Dendritic cell treated with granulocyte-macrophage colony-stimulating factor and Interleukin-4, amounts not matched to agents 40 ng/mL and 50 ng/mL, for 4 days (primary cell): ENCODE measurements at regions not wholly inside any gene's neighbourhood (a gene's known extent, or its start where the extent isn't known, plus 50 kb on each side); places are given as distances from the start of the nearest gene placed in this dataset.

Experiments
- H3K27ac Mint-ChIP-seq: one replicate; pipeline ENCODE4 v1.8.0; 2022; ENCODE audit warnings: mild to moderate bottlenecking, mixed read lengths
- H3K27me3 Mint-ChIP-seq: one replicate; pipeline ENCODE4 v1.8.0; 2022; ENCODE audit warnings: mild to moderate bottlenecking, mixed read lengths
- H3K36me3 Mint-ChIP-seq: one replicate; pipeline ENCODE4 v1.8.0; 2022; ENCODE audit warnings: low read depth, mixed read lengths
- H3K4me1 Mint-ChIP-seq: one replicate; pipeline ENCODE4 v1.8.0; 2022; ENCODE audit warnings: low read depth, mixed read lengths
- H3K4me3 Mint-ChIP-seq: one replicate; pipeline ENCODE4 v1.8.0; 2022; ENCODE audit warnings: mild to moderate bottlenecking, moderate library complexity, mixed read lengths
- H3K9me3 Mint-ChIP-seq: one replicate; pipeline ENCODE4 v1.8.0; 2022; ENCODE audit warnings: mixed read lengths
- intact Hi-C: fragments of 100-400 bp; cut with micrococcal nuclease; formaldehyde crosslinking; loops from one replicate; pipeline ENCODE4 v1.15.0; 2022

DNA sequence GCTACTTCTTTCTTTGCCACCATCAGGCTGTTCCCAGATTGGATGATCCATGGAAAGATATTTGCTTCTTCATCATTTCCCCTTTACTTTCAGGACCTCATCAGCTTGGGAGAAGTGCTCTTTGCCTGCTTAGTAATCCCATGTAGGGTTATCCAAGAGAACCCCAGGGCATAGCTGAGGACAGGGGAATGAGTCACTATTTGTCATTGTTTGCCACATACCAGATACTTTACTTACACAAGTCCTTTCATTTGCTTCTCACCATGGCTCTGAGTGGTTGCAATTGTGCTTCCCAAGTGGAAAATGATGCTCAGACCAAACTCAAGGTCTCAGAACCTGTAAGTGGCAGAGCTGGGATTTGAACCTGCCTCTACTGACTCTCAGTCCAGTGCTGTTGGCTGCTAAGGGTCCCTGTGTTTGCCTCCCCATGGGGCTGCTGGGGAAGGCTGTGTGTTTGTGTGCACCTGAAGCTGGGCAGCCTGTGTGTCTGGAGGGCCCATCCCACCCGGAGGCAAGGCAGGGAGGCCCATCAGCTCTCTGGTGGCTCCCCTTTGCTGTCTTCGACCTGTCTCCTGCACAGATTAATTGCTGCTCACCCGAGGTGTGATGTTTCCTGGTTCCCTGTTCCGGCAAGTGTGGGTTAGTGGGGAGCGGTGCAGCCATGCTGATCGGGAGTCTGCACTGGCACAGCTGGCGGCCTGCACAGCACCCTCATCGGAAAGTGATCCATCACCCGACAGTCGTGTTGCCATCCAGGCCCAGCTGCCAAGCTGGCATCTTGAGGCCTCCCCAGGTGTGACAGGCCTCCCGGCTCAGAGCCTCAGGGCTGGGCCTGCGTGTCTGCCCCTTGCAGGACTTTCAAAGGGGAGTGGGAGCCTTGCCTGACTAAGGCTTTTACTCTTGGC lies 228.8 kb downstream of the DHX35 start:
- H3K27ac Mint-ChIP-seq, result no peak overlapping the region
- H3K4me1 Mint-ChIP-seq, result no peaks in the 10 kb centered on the region
- intact Hi-C loops, result no loop called here
- peaks cover 3% of the 10 kb centered on the region for H3K27me3 Mint-ChIP-seq
- H3K4me3 Mint-ChIP-seq, result no peak overlapping the region
- no peaks in the 10 kb centered on the region for H3K36me3 Mint-ChIP-seq
- H3K9me3 Mint-ChIP-seq, result peaks cover 3% of the 10 kb centered on the region

DNA sequence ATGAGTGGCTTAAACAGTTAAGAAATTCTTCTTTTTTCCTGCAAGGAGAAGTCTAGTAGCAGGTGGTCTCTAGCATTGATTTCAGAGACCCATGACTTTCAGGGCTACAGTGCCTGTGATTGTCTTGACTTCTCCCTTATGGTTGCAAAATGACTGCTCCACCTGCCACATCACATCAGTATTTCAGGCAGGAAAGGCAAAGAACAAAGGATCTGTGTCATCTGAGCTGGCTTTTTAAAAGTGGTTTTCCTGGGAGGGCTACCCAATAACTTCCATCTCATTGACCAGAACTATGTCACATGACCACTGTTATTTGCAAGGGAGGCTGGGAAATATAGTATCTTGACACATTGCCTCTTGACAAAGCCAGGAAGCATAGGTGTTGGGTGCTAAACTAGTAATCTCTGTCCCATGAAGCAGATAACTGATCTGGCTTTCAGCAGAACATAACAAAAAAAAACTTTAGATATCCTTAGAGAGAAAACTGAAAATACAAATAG lies 226.2 kb downstream of the DHX35 start:
- Mint-ChIP-seq H3K36me3 (no peaks in the 10 kb centered on the region), H3K4me1 (no peaks in the 10 kb centered on the region), H3K9me3 (peaks cover 19% of the 10 kb centered on the region), H3K4me3 (no peak overlapping the region), H3K27ac (no peak overlapping the region), H3K27me3 (no peaks in the 10 kb centered on the region)
- intact Hi-C loops, result no loop called here

DNA sequence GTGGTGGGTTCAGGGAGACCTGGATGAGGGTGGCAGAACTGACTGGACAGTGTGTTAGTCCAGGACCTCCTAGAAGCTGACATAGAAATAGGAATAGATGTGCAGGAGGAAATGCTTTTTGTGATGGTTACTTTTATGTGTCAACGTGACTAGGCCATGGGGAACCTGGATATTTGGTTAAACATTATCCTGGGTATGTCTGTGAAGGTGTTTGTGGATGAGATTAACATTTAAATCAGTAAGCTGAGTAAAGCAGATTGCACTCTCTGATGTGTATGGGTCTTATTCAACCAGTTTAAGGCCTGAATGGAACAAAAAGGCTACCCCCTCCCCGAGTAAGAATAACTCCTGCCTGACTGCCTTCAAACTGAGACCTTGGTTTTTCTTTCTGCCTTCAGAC lies 219.3 kb downstream of the DHX35 start:
- Mint-ChIP-seq H3K9me3 (peaks cover 19% of the 10 kb centered on the region), H3K27ac (no peak overlapping the region), H3K36me3 (no peaks in the 10 kb centered on the region), H3K4me3 (no peak overlapping the region), H3K4me1 (no peaks in the 10 kb centered on the region), H3K27me3 (no peaks in the 10 kb centered on the region)
- intact Hi-C loops, result no loop called here

DNA sequence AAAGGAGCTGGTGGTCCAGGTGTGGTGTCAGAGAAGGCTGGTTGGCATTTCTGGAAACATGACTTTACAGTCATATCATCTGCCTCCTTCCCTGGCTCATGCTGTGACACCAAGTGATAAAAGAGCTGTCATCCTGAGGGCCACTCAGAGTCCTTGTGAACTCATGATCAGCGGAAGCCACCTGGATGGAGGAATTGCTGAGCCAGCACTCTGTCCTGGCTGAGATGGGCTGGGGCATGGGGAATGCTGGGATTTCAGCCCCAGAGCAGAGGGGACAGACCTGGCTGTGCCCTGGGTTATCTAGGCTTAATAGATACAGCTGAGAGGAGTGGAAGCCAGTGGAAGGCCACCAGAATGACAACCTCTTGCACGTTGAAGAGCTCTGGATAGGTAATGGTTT lies 214.3 kb downstream of the DHX35 start:
- no peak overlapping the region for H3K4me3 Mint-ChIP-seq
- H3K27ac Mint-ChIP-seq, result no peak overlapping the region
- H3K27me3 Mint-ChIP-seq, result no peaks in the 10 kb centered on the region
- no peaks in the 10 kb centered on the region for H3K4me1 Mint-ChIP-seq
- no peaks in the 10 kb centered on the region for H3K36me3 Mint-ChIP-seq
- intact Hi-C loops, result no loop called here
- peaks cover 8% of the 10 kb centered on the region for H3K9me3 Mint-ChIP-seq

DNA sequence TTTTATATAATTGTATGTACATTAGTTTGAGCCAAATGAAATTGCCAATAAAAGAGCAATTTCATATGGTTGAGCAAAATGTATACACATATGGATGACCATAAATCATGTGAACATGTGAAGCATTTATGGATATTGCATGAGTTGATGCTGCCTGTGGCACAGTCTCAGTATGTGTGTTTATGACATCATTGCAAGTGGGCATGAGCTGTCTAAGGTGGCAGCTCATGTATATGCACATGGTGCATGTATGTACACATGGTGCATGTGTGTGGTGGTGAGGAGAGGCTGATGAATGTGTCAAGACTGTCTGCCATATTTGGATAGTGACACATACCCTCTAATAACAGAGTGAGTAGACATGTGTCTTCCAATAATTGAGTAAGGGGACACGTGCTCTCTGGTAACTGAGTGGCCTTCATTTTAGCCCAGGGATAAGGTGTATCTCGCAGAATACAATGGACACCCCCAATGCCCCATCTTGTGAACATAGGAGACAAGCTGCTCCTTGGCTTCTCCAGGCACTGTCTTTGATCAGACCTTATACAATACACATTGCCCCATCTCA lies 208.8 kb downstream of the DHX35 start:
- Mint-ChIP-seq H3K27me3 (no peaks in the 10 kb centered on the region), H3K4me1 (no peaks in the 10 kb centered on the region), H3K4me3 (no peak overlapping the region), H3K27ac (no peak overlapping the region), H3K9me3 (peaks cover 14% of the 10 kb centered on the region), H3K36me3 (no peaks in the 10 kb centered on the region)
- intact Hi-C loops, result no loop called here

DNA sequence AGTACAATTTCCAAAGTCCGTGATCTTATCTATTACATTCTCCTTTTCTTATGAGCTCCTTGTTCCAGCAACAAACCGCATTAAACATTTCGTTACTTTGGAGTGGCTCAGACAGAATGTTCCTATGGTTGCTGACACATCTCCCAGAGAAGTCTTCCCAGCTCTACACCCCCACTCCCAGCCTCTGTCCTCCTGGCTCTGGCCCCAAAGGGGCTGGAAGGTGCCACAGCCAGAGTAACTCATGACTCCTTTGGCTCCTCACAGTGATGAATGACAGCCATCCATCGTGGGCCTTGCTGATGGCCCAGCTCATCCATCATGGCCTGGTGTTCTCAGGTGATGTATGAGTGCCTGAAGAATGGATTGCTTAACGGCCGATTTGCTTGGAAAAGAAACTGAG lies 203.0 kb downstream of the DHX35 start:
- intact Hi-C loops, result no loop called here
- Mint-ChIP-seq H3K9me3 (peaks cover 4% of the 10 kb centered on the region), H3K4me3 (no peak overlapping the region), H3K36me3 (no peaks in the 10 kb centered on the region), H3K27ac (no peak overlapping the region), H3K27me3 (no peaks in the 10 kb centered on the region), H3K4me1 (no peaks in the 10 kb centered on the region)

DNA sequence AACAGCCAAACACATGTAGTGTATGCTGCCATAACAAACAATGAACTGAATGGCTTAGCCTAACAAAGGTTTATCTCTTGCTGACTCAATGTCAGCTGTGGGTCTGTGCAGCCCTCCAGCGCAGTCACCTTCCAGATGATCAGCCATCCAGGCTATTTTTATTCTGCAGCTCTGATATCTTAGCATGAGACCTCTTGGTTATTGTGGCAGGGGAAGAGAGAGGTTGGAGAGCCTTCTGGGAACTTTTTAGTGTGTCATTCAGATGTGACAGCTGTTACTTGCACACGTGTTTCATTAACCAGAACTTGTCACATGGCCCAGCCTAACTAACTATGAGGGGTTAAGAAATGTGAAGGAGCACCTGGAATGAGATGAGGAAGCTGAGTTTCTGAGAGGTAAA lies 202.5 kb downstream of the DHX35 start:
- Mint-ChIP-seq H3K36me3 (no peaks in the 10 kb centered on the region), H3K4me3 (no peak overlapping the region), H3K4me1 (no peaks in the 10 kb centered on the region), H3K27ac (no peak overlapping the region), H3K9me3 (no peaks in the 10 kb centered on the region), H3K27me3 (no peaks in the 10 kb centered on the region)
- intact Hi-C loops, result no loop called here

DNA sequence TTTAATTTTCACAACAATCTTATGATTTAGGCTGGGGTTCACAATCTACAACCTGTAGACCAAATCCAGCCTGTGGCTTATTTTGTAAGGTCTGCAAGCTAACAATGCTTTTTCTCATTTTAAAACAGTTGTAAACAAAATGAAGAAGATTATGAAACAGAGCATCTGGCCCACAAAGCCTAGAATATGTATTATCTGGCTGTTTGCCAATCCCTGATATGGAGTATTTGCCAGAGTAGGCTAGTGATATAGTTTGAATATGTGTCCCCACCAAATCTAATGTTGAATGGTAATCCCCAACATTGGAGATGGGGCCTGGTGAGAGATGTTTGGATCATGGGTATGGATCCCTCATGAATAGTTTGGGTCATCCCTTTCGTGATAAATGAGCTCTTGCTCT lies 201.8 kb downstream of the DHX35 start:
- intact Hi-C loops, result no loop called here
- no peaks in the 10 kb centered on the region for H3K36me3 Mint-ChIP-seq
- no peak overlapping the region for H3K27ac Mint-ChIP-seq
- H3K4me1 Mint-ChIP-seq, result no peaks in the 10 kb centered on the region
- H3K4me3 Mint-ChIP-seq, result no peak overlapping the region
- no peaks in the 10 kb centered on the region for H3K27me3 Mint-ChIP-seq
- H3K9me3 Mint-ChIP-seq, result no peaks in the 10 kb centered on the region

DNA sequence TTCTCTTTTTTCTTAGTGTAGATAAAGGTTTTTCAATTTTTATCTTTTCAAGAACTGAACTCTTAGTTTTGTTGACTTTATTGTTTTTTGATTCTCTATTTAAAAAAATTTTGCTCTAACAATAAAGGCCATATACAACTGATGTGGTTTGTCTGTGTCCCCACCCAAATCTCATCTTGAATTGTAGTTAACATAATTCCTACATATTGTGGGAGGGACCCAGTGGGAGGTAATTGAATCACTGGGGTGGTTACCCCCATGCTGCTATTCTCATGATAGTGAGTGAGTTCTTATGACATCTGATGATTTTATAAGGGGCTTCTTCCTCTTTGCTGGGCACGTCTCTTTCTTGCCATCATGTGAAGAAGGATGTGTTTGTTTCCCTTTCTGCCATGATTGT lies 199.8 kb downstream of the DHX35 start:
- Mint-ChIP-seq H3K4me1 (no peaks in the 10 kb centered on the region), H3K27ac (no peak overlapping the region), H3K27me3 (no peaks in the 10 kb centered on the region), H3K4me3 (no peak overlapping the region), H3K9me3 (no peaks in the 10 kb centered on the region), H3K36me3 (no peaks in the 10 kb centered on the region)
- intact Hi-C loops, result no loop called here

DNA sequence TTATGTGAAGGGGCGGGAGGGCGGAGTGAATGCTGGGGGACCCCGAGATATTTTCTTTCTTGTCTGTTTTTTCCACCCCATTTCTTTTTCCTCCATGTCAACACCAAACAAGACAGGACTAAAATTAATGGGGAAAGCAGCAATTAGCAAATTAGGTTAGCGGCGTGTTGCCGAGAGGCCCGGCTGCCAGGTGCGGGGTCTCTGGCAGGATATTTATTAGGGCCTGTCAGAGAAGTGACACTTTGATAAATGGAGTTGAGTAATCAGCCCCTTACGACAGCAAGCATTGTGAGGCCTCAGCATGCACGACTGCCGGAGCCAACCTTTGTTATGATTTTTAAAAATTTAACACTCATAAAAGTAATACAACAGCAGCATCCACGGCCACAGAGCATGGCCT lies 193.8 kb downstream of the DHX35 start:
- no peaks in the 10 kb centered on the region for H3K4me1 Mint-ChIP-seq
- H3K9me3 Mint-ChIP-seq, result no peaks in the 10 kb centered on the region
- no peak overlapping the region for H3K27ac Mint-ChIP-seq
- H3K36me3 Mint-ChIP-seq, result no peaks in the 10 kb centered on the region
- H3K4me3 Mint-ChIP-seq, result no peak overlapping the region
- H3K27me3 Mint-ChIP-seq, result peaks cover 9% of the 10 kb centered on the region
- intact Hi-C loops, result no loop called here

DNA sequence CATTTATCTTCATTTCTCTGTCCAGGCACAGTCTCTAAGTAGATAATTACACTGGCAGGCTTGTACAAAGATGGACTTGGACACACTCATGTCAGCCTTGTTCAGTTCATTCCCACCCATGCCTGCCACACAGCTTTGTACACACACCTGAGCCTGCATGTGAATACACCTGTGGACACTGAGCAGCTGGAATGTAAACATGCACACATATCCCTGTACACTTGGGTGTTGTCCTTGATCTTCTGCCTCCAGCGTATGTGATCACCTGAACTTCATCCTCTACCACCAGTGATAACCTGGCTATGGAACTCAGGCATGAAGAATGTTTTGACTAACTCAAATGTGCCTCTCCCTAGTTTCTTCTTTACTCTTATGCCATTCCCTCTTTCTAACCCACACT lies 190.6 kb downstream of the DHX35 start:
- no peaks in the 10 kb centered on the region for H3K36me3 Mint-ChIP-seq
- intact Hi-C loops, result no loop called here
- H3K27ac Mint-ChIP-seq, result no peak overlapping the region
- peaks cover 9% of the 10 kb centered on the region for H3K27me3 Mint-ChIP-seq
- no peak overlapping the region for H3K4me3 Mint-ChIP-seq
- no peaks in the 10 kb centered on the region for H3K9me3 Mint-ChIP-seq
- no peaks in the 10 kb centered on the region for H3K4me1 Mint-ChIP-seq

DNA sequence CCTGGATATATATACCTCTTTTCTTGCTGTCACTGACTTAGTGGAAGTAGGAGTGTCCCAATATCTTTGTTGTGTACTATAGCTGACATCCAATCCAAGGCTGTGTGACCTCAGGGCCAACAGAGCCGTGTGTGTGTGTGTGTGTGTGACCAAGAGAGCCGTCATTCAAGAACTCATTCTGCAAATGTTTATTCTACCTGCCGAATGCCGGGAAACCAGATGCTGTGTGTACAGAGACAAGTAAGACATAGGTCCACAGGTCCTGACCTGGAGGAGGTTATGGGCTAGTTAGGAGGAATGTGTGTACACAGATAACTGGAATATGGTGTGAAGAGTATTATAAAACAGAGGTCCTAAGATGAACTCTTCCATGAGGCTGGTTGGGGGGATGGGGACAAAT lies 190.0 kb downstream of the DHX35 start:
- Mint-ChIP-seq H3K4me1 (no peaks in the 10 kb centered on the region), H3K9me3 (no peaks in the 10 kb centered on the region), H3K36me3 (no peaks in the 10 kb centered on the region), H3K4me3 (no peak overlapping the region), H3K27ac (no peak overlapping the region), H3K27me3 (peaks cover 9% of the 10 kb centered on the region)
- intact Hi-C loops, result no loop called here

DNA sequence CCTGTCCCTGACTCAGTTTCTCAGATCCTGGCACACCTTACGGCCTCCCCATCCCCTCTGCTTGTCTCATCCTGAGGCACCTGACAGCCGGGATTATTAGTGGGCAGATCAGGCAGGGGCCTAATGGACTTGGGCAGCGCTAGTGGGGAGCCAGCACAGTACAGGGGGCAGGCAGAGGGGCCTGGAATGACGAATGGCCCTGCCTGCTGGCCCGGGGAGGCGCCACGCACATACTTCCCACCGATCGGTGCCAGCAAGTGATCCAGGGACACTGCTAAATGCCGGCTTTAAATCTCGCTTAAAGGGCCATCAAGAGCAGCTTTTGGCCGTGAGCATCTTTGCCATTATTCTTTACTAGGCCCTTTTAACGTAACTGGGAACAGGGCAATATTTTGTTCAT lies 188.4 kb downstream of the DHX35 start:
- H3K27me3 Mint-ChIP-seq, result peaks cover 3% of the 10 kb centered on the region
- intact Hi-C loops, result no loop called here
- no peak overlapping the region for H3K27ac Mint-ChIP-seq
- H3K9me3 Mint-ChIP-seq, result no peaks in the 10 kb centered on the region
- no peaks in the 10 kb centered on the region for H3K36me3 Mint-ChIP-seq
- no peaks in the 10 kb centered on the region for H3K4me1 Mint-ChIP-seq
- no peak overlapping the region for H3K4me3 Mint-ChIP-seq

DNA sequence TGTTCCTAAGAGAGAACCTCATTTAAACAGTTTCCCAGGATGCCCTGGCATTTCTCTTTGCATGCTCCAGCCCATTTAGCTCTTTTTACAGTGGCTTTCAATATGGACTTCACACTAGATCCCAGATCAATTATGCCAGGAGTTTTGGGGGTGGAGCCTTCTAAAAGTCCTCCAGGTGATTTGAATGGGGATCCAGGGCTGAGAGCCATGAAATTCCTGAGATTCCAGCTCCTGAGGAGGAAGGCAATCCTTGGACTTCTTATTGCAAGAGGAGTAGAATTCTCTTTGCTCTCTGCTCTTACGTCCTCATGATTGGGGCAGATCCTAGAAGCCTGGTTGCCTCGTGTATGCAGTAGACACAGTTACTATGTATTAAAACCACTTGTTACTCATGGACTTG lies 184.2 kb downstream of the DHX35 start:
- Mint-ChIP-seq H3K9me3 (no peaks in the 10 kb centered on the region), H3K4me3 (no peak overlapping the region), H3K36me3 (no peaks in the 10 kb centered on the region), H3K27me3 (no peaks in the 10 kb centered on the region), H3K4me1 (no peaks in the 10 kb centered on the region), H3K27ac (no peak overlapping the region)
- intact Hi-C loops, result no loop called here

DNA sequence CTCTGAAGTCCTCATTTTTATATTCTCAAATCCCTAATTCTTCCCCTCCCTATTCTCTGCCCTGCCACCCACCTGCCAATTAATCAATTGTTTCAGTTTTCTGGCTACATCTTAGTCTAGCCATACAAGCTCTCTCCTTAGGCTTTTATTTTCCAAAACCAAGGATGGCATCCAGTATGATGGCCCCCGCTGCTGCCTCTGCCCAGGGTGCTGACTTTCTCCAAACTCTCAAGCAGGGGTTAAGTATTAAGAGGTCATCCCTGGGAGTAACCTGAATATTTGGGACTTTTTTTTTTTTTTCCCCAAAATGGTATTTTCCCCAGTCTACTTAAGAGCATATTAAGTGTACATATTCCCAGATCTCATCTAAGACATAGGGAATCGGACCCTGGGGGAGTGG lies 183.8 kb downstream of the DHX35 start:
- no peaks in the 10 kb centered on the region for H3K36me3 Mint-ChIP-seq

More for the DNA sequence above, 183.8 kb downstream of the DHX35 start:
- no peak overlapping the region for H3K27ac Mint-ChIP-seq
- no peak overlapping the region for H3K4me3 Mint-ChIP-seq
- H3K9me3 Mint-ChIP-seq, result no peaks in the 10 kb centered on the region
- no peaks in the 10 kb centered on the region for H3K27me3 Mint-ChIP-seq
- no peaks in the 10 kb centered on the region for H3K4me1 Mint-ChIP-seq
- intact Hi-C loops, result no loop called here
